GM19372 (cell line): ENCODE measurements at regions not wholly inside any gene's neighbourhood (a gene's known extent, or its start where the extent isn't known, plus 50 kb on each side); places are given as distances from the start of the nearest gene placed in this dataset.
"Not testable (repeated sequence)": the region's sequence is repeated elsewhere in the genome, so short reads cannot be mapped to it uniquely, and the experiment has no call there.

Experiments
- ATAC-seq: cut with Tn5 transposase; IDR thresholded peaks from one replicate; pipeline ENCODE4 v1.9.1; 2021; ENCODE audit warnings: mild to moderate bottlenecking, low read depth, moderate library complexity; ENCODE audit not compliant: unreplicated experiment

GRCh38 chr15:20473465-20473864, 68.1 kb downstream of the GOLGA6L6 start:
- ATAC-seq = not testable (repeated sequence)

GRCh38 chr15:20472983-20473382, 68.6 kb downstream of the GOLGA6L6 start:
- ATAC-seq = not testable (repeated sequence)

DNA sequence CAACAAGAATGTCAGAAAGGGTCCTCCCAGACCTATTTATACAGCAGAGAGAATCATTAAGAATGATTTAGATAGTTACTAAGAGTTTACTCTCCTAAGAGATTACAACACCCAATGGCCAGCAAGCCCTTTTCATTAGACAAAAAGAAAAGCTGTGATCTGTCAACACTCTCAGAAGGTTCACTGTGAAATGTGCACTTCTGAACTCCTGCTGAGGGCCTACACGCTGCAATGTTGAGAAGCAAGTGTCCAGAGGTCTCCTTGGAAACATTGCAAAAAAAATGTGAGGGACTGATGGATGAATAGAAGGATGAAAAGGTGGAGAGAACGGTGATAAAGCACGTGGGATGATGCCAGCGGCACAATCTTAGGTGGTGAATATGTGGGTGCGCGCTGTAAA, 70.8 kb downstream of the GOLGA6L6 start:
- not testable (repeated sequence) for ATAC-seq

- ATAC-seq = not testable (repeated sequence)
Observed at GRCh38 chr15:20441138-20441537, 100.5 kb downstream of the GOLGA6L6 start.

DNA sequence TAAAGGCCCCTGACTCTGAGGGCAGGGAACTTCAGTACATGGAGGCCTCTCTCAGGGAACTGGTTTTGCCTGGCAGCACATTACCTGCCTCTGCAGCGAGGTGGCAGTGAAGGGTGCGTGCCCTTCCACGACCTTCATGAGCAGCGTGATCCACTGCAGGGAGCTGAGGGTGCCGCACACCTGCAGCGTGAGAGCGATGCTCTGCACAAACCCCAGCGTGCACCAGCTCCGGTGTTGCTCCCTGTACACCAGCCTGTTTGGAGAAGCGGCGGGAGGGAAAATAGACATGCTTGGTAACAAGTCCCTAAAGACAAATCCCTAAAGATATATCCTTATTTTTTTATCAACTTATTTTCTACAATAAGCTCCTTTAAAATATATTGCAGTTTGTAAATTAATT, 101.2 kb downstream of the GOLGA6L6 start:
- not testable (repeated sequence) for ATAC-seq

DNA sequence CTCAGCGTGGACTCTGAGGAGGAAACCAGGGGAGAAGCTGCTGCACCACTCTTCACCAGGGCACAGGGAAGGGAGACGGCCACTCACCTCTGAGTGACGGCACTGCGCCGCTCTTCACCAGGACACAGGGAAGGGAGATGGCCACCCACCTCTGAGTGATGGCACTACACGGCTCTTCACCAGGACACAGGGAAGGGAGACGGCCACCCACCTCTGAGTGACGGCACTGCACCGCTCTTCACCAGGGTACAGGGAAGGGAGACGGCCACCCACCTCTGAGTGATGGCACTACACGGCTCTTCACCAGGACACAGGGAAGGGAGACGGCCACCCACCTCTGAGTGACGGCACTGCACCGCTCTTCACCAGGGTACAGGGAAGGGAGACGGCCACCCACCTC, 102.5 kb downstream of the GOLGA6L6 start:
- ATAC-seq = not testable (repeated sequence)

- not testable (repeated sequence) for ATAC-seq
Observed at GRCh38 chr15:20438255-20438654, 103.3 kb downstream of the GOLGA6L6 start.

DNA sequence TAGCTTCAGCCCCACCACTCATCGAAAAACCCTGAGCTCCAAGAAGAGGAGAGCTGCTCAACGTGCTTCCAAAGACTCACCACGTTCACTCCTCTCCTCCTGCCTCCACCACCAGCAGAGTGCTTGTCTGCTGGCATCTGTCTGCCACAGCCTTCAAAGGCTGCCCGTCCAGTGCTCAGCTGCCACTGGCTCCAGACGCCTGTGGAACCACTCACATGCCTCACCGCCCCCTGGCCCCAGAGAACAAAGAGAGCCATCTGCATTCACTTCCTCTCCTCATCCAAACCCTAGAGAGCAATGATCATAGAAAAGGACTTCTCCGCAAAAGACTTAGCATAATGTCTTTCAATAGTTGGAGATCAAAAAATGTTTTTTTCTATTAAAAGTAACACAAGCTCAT, 108.1 kb downstream of the GOLGA6L6 start:
- not testable (repeated sequence) for ATAC-seq

DNA sequence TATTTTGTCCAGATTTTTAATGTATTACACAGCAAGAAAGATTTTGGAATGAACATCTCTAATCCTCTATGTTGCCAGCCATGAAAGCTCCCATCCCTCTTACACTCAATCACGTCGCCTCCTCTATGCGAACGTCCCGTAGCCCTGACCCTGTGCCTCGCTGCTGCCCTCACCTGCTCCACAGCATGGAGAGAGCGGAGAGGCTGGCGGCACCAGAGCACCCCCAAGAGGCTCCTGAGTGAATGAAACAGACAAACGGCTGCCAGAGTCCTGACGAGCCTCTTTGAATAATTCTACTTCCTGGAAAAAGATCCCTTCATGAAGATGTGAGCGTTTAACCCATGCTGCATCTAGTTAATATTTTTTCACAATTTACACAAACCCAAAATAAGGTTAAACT, 111.1 kb downstream of the GOLGA6L6 start:
- not testable (repeated sequence) for ATAC-seq

DNA sequence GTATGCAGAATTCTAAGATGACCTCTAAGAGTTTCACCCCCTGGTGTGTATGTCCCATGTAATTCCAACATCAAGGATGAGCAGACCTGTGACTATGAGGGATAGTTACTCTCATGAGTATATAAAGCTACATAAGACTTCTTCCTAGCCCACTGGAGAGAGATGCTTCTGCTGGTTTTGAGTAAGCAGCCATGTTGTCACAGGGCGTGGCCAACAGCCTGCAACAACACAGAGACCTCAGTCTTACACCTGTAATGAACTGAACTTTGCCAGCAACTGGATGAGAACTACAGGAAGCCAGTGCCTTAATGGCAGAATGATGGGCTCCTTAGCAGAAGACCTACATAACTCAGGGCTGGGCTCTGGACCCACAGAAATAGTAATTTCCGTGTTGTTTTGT, 120.9 kb downstream of the GOLGA6L6 start:
- ATAC-seq = not testable (repeated sequence)

- ATAC-seq = not testable (repeated sequence)
Observed at GRCh38 chr15:20416618-20417017, 125.0 kb downstream of the GOLGA6L6 start.

GRCh38 chr15:20409667-20410198, 131.9 kb downstream of the GOLGA6L6 start:
- not testable (repeated sequence) for ATAC-seq

DNA sequence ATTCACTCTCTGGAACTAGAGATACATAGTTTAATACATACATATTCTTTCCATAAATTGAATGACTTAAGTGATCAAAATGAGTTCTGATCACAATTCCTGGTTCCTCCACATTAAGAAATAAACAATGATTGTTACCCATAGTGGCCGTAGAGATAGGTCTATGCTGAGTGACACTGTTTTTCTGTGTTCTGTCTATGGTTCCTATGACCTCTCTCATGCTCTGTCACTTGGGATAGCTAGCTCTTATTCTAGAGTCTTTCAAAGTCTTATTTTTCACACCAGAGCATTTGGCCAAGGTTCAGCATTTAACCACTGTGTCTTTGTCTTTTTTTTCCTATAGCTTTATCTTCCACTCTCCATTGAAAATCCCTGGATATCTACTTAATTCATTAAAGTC, 132.4 kb downstream of the GOLGA6L6 start:
- no peak for ATAC-seq

DNA sequence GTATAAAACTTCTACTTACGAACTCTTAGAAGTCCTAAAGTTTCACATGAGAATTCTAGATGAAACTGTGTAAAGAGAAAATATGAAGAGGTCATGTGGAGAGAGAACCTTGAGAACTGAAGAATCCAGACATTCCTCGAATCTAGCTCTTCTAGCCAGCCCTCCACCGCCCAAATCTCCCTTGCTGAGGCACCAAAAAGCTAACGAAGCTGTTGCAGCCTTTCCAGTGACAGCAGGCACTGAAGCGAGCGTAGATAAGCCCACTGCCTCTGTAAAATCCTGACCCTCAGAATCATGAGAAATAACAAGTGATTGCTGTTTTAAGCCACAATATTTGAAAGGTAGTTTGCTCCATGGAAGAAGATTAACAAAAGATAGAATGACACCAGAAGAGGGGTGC, 134.0 kb downstream of the GOLGA6L6 start:
- ATAC-seq = no peak

GRCh38 chr15:20404571-20404970, 137.0 kb downstream of the GOLGA6L6 start:
- ATAC-seq = not testable (repeated sequence)

DNA sequence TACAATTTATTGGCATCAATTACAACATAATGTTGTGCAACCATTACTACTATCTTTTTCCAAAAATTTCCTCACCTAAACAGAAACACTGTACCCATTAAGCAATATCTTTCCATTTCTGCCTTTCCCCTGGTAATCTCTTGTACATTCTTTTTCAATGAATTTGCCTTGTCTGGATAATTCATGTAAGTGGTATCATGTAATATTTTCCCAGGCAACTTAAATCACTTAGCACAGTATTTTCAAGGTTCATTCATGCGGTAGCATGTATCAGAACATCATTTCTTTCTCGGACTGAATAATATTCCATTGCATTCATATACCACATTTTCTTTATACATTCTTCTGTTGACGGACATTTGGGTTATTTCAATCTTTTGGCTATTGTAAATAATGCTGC, 139.0 kb downstream of the GOLGA6L6 start:
- not testable (repeated sequence) for ATAC-seq

- not testable (repeated sequence) for ATAC-seq
Observed at GRCh38 chr15:20401058-20401457, 140.5 kb downstream of the GOLGA6L6 start.

- ATAC-seq = not testable (repeated sequence)
Observed at GRCh38 chr15:20398680-20399079, 142.9 kb downstream of the GOLGA6L6 start.

DNA sequence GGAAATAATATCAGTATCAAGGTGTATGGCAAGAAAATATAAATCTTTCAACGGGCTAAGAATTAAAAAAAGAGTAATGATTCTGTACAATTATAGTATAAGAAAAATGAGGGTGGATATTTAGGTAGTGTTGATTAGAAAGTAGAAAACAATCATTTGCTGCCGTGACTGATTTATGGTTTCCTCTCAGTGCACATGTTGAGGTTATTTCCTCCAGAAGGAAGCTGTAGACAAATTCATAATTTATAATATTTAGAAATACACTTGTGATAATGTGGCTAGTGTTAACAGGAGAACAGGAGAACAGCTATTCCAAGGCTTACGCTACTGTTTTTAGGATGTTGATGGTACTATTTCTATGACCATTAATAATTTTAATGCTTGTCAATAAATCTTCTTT, 153.4 kb downstream of the GOLGA6L6 start:
- not testable (repeated sequence) for ATAC-seq

GRCh38 chr15:20386198-20386597, 155.4 kb downstream of the GOLGA6L6 start:
- ATAC-seq = no peak

- not testable (repeated sequence) for ATAC-seq
Observed at GRCh38 chr15:20380199-20380598, 161.4 kb downstream of the GOLGA6L6 start.

GRCh38 chr15:20376872-20377271, 164.7 kb downstream of the GOLGA6L6 start:
- ATAC-seq = no peak

GRCh38 chr15:20372416-20372815, 169.2 kb downstream of the GOLGA6L6 start:
- not testable (repeated sequence) for ATAC-seq
